Osteoblast (primary cell): ENCODE measurements at regions not wholly inside any gene's neighbourhood (a gene's known extent, or its start where the extent isn't known, plus 50 kb on each side); places are given as distances from the start of the nearest gene placed in this dataset.

Experiments
- DNase-seq: peaks from one replicate; pipeline ENCODE4 v3.0.0; 2011; ENCODE audit warnings: low spot score, mixed read lengths; ENCODE audit not compliant: insufficient read length; ENCODE audit errors: missing footprints
- H2AFZ ChIP-seq: 2 replicates; pipeline ENCODE4 v1.6.0; 2011; ENCODE audit warnings: mild to moderate bottlenecking, low read length
- H3K27ac ChIP-seq: 2 replicates; pipeline ENCODE4 v1.5.1; 2011; ENCODE audit warnings: mild to moderate bottlenecking, low read depth, low read length, moderate library complexity
- H3K27me3 ChIP-seq: 2 replicates; pipeline ENCODE4 v1.6.0; 2012; ENCODE audit warnings: mild to moderate bottlenecking, control low read depth, inconsistent platforms, low read length, moderate library complexity; ENCODE audit not compliant: insufficient read depth
- H3K36me3 ChIP-seq: 2 replicates; pipeline ENCODE4 v1.5.1; 2011; ENCODE audit warnings: mild to moderate bottlenecking, low read length, control low read depth, moderate library complexity; ENCODE audit not compliant: insufficient read depth
- H3K4me1 ChIP-seq: 2 replicates; pipeline ENCODE4 v1.5.1; 2011; ENCODE audit warnings: mild to moderate bottlenecking, low read length, control low read depth, moderate library complexity; ENCODE audit not compliant: insufficient read depth
- H3K4me2 ChIP-seq: 2 replicates; pipeline ENCODE4 v1.6.0; 2011; ENCODE audit warnings: mild to moderate bottlenecking, low read length; ENCODE audit not compliant: insufficient read depth
- H3K4me3 ChIP-seq: fragments of 200-600 bp; sonication (generic); 3 replicates; pipeline ENCODE4 v1.5.1; 2012; ENCODE audit warnings: mild to moderate bottlenecking, low read length, inconsistent platforms; ENCODE audit not compliant: insufficient read depth
- H3K79me2 ChIP-seq: 2 replicates; pipeline ENCODE4 v1.6.0; 2012; ENCODE audit warnings: mild to moderate bottlenecking, low read length, control low read depth, inconsistent platforms; ENCODE audit not compliant: insufficient read depth
- H3K9me3 ChIP-seq: 2 replicates; pipeline ENCODE4 v1.5.1; 2011; ENCODE audit warnings: low read depth, low read length, control low read depth
- H4K20me1 ChIP-seq: 2 replicates; pipeline ENCODE4 v1.6.0; 2012; ENCODE audit warnings: mild to moderate bottlenecking, low read length, control low read depth; ENCODE audit not compliant: insufficient read depth
- TF ChIP-seq, protein P1 (sequence below): IDR thresholded peaks from 2 replicates; pipeline ENCODE4 v1.5.1; 2011; ENCODE audit warnings: mild to moderate bottlenecking, low read depth, low read length, moderate library complexity; ENCODE audit errors: extremely low read depth

GRCh38 chr14:55850825-55851241 lies 267.4 kb upstream of the PELI2 start:
- Histone ChIP-seq H3K79me2 (no peaks in the 10 kb centered on the region), H3K9me3 (no peaks in the 10 kb centered on the region), H3K4me1 (peaks cover 25% of the 10 kb centered on the region), H3K36me3 (no peaks in the 10 kb centered on the region), H3K4me3 (no peak overlapping the region), H4K20me1 (no peaks in the 10 kb centered on the region), H2AFZ (no peak overlapping the region), H3K27me3 (no peaks in the 10 kb centered on the region), H3K4me2 (no peak overlapping the region), H3K27ac (no peak overlapping the region)
- peak; percentile 81 for DNase-seq
- TF ChIP-seq, protein P1, sequence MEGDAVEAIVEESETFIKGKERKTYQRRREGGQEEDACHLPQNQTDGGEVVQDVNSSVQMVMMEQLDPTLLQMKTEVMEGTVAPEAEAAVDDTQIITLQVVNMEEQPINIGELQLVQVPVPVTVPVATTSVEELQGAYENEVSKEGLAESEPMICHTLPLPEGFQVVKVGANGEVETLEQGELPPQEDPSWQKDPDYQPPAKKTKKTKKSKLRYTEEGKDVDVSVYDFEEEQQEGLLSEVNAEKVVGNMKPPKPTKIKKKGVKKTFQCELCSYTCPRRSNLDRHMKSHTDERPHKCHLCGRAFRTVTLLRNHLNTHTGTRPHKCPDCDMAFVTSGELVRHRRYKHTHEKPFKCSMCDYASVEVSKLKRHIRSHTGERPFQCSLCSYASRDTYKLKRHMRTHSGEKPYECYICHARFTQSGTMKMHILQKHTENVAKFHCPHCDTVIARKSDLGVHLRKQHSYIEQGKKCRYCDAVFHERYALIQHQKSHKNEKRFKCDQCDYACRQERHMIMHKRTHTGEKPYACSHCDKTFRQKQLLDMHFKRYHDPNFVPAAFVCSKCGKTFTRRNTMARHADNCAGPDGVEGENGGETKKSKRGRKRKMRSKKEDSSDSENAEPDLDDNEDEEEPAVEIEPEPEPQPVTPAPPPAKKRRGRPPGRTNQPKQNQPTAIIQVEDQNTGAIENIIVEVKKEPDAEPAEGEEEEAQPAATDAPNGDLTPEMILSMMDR = no peak

- no peak overlapping the region for H2AFZ ChIP-seq
- DNase-seq = no peak
- TF ChIP-seq, protein P1 = no peak
Measured at GRCh38 chr14:55851301-55851700, 266.9 kb upstream of the PELI2 start.

GRCh38 chr14:55851961-55852360 lies 266.2 kb upstream of the PELI2 start:
- H3K4me2 ChIP-seq = no peak overlapping the region
- TF ChIP-seq, protein P1 = no peak
- H3K36me3 ChIP-seq = no peaks in the 10 kb centered on the region
- H3K27ac ChIP-seq = no peak overlapping the region
- no peaks in the 10 kb centered on the region for H3K9me3 ChIP-seq
- H3K4me1 ChIP-seq = peaks cover 17% of the 10 kb centered on the region
- H2AFZ ChIP-seq = no peak overlapping the region
- no peaks in the 10 kb centered on the region for H3K79me2 ChIP-seq
- H3K27me3 ChIP-seq = no peaks in the 10 kb centered on the region
- no peaks in the 10 kb centered on the region for H4K20me1 ChIP-seq
- H3K4me3 ChIP-seq = no peak overlapping the region
- DNase-seq = no peak

More at GRCh38 chr14:55851301-55851700, 266.9 kb upstream of the PELI2 start:
- Histone ChIP-seq H3K27me3 (no peaks in the 10 kb centered on the region), H4K20me1 (no peaks in the 10 kb centered on the region), H3K4me2 (no peak overlapping the region), H3K36me3 (no peaks in the 10 kb centered on the region), H3K4me1 (peaks cover 23% of the 10 kb centered on the region), H3K27ac (no peak overlapping the region), H3K4me3 (no peak overlapping the region), H3K79me2 (no peaks in the 10 kb centered on the region), H3K9me3 (no peaks in the 10 kb centered on the region)

DNA sequence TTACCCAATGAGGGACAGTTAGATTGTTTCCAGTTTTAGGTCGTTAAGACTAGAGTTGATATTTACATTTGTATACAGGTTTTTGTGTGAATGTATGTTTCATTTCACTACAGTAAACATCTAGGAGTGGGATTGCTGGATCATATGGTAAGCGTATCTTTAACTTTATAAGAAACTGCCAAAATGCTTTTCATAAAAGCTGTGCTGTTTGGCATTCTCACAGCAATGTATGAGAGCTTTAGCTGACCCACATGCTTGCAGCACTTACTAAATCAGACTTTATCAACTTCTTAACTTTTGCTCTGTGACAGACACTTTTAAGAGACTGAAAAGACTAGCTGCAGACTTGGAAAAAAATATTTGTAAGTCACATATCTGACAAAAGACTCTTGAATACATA lies 262.5 kb upstream of the PELI2 start:
- Histone ChIP-seq H3K27me3 (no peaks in the 10 kb centered on the region), H3K9me3 (no peaks in the 10 kb centered on the region), H3K4me1 (peaks cover 3% of the 10 kb centered on the region), H4K20me1 (no peaks in the 10 kb centered on the region), H3K4me3 (no peak overlapping the region), H3K4me2 (no peak overlapping the region), H2AFZ (no peak overlapping the region), H3K27ac (no peak overlapping the region), H3K79me2 (no peaks in the 10 kb centered on the region), H3K36me3 (no peaks in the 10 kb centered on the region)
- DNase-seq = no peak
- TF ChIP-seq, protein P1 = no peak
